ENCODE measurements at regions not wholly inside any gene's neighbourhood (a gene's known extent, or its start where the extent isn't known, plus 50 kb on each side); places are given as distances from the start of the nearest gene placed in this dataset.

DNA sequence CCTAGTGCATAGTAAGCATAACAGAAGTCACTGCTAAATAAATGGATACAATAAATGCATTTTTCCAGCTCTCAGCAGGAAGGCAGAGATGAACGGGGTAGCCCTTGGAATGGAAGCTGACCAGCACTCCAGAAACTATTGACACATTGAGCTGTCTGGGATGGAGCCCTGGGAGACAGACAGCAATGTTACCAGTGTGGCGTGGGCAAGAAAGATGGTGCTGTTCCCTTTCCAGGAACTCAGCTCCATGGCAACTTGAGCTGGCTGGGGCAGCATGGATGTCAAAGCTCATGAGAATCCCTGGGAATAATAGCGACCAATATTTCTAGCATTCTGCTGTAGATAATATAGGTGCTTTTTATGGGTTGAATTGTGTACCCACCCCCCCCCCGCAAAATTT lies 104.3 kb upstream of the PTPRT start:
- Histone ChIP-seq H2AFZ (ENCODE audit: insufficient read depth, low read depth, low read length, poor library complexity, severe bottlenecking) (no peak overlapping the region), H3K4me3 (ENCODE audit: control extremely low read depth in 1 of 5, extremely low read depth in 1 of 5, insufficient read depth in 1 of 5, low read depth in 2 of 5, low read length in 4 of 5) (no peak overlapping the region), H3K79me2 (ENCODE audit: control insufficient read depth, insufficient read depth, low read length) (no peaks in the 10 kb centered on the region), H3K9me3 (ENCODE audit: control extremely low read depth in 1 of 3, control insufficient read depth in 2 of 3, insufficient read depth in 1 of 3, low read length in 2 of 3) (peaks cover 0 to 13% (median 0%) of the 10 kb centered on the region in 3 donors), H3K4me2 (replicated peaks; ENCODE audit: low read depth, low read length, poor library complexity, severe bottlenecking) (no peak overlapping the region), H3K9ac (ENCODE audit: low read length) (no peak overlapping the region), H3K27ac (ENCODE audit: low read length in 2 of 2) (no peak overlapping the region), H3K4me1 (ENCODE audit: control insufficient read depth in 2 of 2, insufficient read depth in 2 of 2, low read length in 2 of 2) (no peaks in the 10 kb centered on the region), H3K36me3 (replicated peaks in 1 of 2; ENCODE audit: control extremely low read depth in 1 of 2, control insufficient read depth in 1 of 2, extremely low read depth in 1 of 2, insufficient read depth in 2 of 2, low read length in 1 of 2) (no peaks in the 10 kb centered on the region), H3K27me3 (replicated peaks in 1 of 4; ENCODE audit: control extremely low read depth in 1 of 4, control insufficient read depth in 3 of 4, insufficient read depth in 4 of 4, low read length in 3 of 4) (no peaks in the 10 kb centered on the region), H4K20me1 (ENCODE audit: control insufficient read depth, insufficient read depth, low read length, poor library complexity, severe bottlenecking) (no peaks in the 10 kb centered on the region)
- TF ChIP-seq, protein P1, sequence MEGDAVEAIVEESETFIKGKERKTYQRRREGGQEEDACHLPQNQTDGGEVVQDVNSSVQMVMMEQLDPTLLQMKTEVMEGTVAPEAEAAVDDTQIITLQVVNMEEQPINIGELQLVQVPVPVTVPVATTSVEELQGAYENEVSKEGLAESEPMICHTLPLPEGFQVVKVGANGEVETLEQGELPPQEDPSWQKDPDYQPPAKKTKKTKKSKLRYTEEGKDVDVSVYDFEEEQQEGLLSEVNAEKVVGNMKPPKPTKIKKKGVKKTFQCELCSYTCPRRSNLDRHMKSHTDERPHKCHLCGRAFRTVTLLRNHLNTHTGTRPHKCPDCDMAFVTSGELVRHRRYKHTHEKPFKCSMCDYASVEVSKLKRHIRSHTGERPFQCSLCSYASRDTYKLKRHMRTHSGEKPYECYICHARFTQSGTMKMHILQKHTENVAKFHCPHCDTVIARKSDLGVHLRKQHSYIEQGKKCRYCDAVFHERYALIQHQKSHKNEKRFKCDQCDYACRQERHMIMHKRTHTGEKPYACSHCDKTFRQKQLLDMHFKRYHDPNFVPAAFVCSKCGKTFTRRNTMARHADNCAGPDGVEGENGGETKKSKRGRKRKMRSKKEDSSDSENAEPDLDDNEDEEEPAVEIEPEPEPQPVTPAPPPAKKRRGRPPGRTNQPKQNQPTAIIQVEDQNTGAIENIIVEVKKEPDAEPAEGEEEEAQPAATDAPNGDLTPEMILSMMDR (IDR thresholded peaks at IDR 0.05), result no peak
- TF ChIP-seq EZH2 (IDR thresholded peaks at IDR 0.05; ENCODE audit: borderline replicate concordance, insufficient read depth, low read depth, low read length, poor library complexity, severe bottlenecking), result no peak
- ChIA-PET CTCF (no interaction called here), POLR2A (no interaction called here)
- Mint-ChIP-seq H3K4me1 (no peaks in the 10 kb centered on the region), H3K9me3 (ENCODE audit: insufficient read depth) (peaks cover 4% of the 10 kb centered on the region), H3K4me3 (no peak overlapping the region), H3K27me3 (no peaks in the 10 kb centered on the region), H3K27ac (no peak overlapping the region)
- ATAC-seq (ENCODE audit: low read depth) (no peak), DNase-seq (no peak)
- WGBS (ENCODE audit: insufficient coverage), result 83% methylated on average over 2 of the region's 4 CpGs
- intact Hi-C loops (cut with micrococcal nuclease), result no loop called here

DNA sequence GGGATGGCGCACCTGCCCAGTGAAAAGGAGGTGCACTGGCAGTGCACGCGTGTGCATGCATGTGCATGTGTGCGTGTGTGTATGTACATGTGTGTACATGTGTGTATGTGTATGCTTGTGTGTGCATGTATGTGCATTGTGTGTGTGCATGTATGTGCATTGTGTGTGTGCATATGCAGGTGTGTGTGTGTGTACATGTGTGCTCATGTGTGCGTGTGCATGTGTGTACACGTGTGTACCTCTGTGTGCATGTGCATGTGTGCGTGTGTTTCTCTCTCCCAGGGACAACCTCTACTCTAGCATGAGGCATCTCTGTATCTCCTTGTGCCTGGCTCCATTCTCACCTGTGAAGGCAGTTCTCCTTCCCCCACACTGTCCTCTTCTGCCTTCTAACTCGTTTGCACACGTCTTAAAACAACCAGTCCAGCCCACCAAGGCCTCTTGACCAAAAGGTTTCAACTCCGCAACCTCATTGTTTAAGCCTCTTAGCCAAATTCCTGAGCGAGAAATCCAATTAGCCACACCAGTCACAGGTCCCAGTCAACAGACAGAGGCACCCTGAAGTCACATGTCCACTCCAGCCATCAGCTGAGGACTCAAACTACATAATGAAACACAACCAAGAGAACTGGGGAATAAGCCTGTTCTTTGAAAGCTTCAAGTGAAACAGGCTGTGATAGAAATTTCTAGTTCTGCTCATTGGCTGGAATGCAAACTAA lies 103.5 kb upstream of the PTPRT start:
- peaks cover 0 to 13% (median 0%) of the 10 kb centered on the region in 3 donors for H3K9me3 ChIP-seq (ENCODE audit: control extremely low read depth in 1 of 3, control insufficient read depth in 2 of 3, insufficient read depth in 1 of 3, low read length in 2 of 3)
- ATAC-seq (ENCODE audit: low read depth), result no peak
- Mint-ChIP-seq H3K27me3 (no peaks in the 10 kb centered on the region), H3K4me3 (no peak overlapping the region), H3K27ac (no peak overlapping the region), H3K9me3 (ENCODE audit: insufficient read depth) (peaks cover 4% of the 10 kb centered on the region), H3K4me1 (no peaks in the 10 kb centered on the region)
- DNase-seq, result no peak
- intact Hi-C loops (cut with micrococcal nuclease), result no loop called here
- H3K4me2 ChIP-seq (replicated peaks; ENCODE audit: low read depth, low read length, poor library complexity, severe bottlenecking), result no peak overlapping the region
- TF ChIP-seq, protein P1 (IDR thresholded peaks at IDR 0.05), result no peak
- TF ChIP-seq EZH2 (IDR thresholded peaks at IDR 0.05; ENCODE audit: borderline replicate concordance, insufficient read depth, low read depth, low read length, poor library complexity, severe bottlenecking), result no peak
- H3K79me2 ChIP-seq (ENCODE audit: control insufficient read depth, insufficient read depth, low read length), result no peaks in the 10 kb centered on the region
- H3K27ac ChIP-seq (ENCODE audit: low read length in 2 of 2), result no peak overlapping the region
- H2AFZ ChIP-seq (ENCODE audit: insufficient read depth, low read depth, low read length, poor library complexity, severe bottlenecking), result no peak overlapping the region
- 95% methylated on average over 10 of the region's 11 CpGs for WGBS (ENCODE audit: insufficient coverage)
- no peak overlapping the region for H3K9ac ChIP-seq (ENCODE audit: low read length)
- ChIA-PET CTCF (no interaction called here), POLR2A (no interaction called here)
- H3K27me3 ChIP-seq (replicated peaks in 1 of 4; ENCODE audit: control extremely low read depth in 1 of 4, control insufficient read depth in 3 of 4, insufficient read depth in 4 of 4, low read length in 3 of 4), result no peaks in the 10 kb centered on the region
- H3K4me1 ChIP-seq (ENCODE audit: control insufficient read depth in 2 of 2, insufficient read depth in 2 of 2, low read length in 2 of 2), result no peaks in the 10 kb centered on the region
- no peaks in the 10 kb centered on the region for H4K20me1 ChIP-seq (ENCODE audit: control insufficient read depth, insufficient read depth, low read length, poor library complexity, severe bottlenecking)
- H3K36me3 ChIP-seq (replicated peaks in 1 of 2; ENCODE audit: control extremely low read depth in 1 of 2, control insufficient read depth in 1 of 2, extremely low read depth in 1 of 2, insufficient read depth in 2 of 2, low read length in 1 of 2), result no peaks in the 10 kb centered on the region
- no peak overlapping the region for H3K4me3 ChIP-seq (ENCODE audit: control extremely low read depth in 1 of 5, extremely low read depth in 1 of 5, insufficient read depth in 1 of 5, low read depth in 2 of 5, low read length in 4 of 5)

All from B cell (primary cell).